ENCODE measurements at regions not wholly inside any gene's neighbourhood (a gene's known extent, or its start where the extent isn't known, plus 50 kb on each side); places are given as distances from the start of the nearest gene placed in this dataset.

GRCh38 chr15:96070636-96071035 lies 259.9 kb upstream of the NR2F2 start:
- TF ChIP-seq POLR2AphosphoS5 (IDR thresholded peaks at IDR 0.05; ENCODE audit: low read depth, low read length) = no peak
- TF ChIP-seq TAF1 (IDR thresholded peaks at IDR 0.05; ENCODE audit: borderline replicate concordance, insufficient read depth, low read length) = no peak
- no peak for TF ChIP-seq REST (IDR thresholded peaks at IDR 0.05; ENCODE audit: insufficient read depth in 1 of 2, low read depth in 2 of 2, low read length in 2 of 2)

Measured in PFSK-1 (cell line).